ENCODE measurements at regions not wholly inside any gene's neighbourhood (a gene's known extent, or its start where the extent isn't known, plus 50 kb on each side); places are given as distances from the start of the nearest gene placed in this dataset.

DNA sequence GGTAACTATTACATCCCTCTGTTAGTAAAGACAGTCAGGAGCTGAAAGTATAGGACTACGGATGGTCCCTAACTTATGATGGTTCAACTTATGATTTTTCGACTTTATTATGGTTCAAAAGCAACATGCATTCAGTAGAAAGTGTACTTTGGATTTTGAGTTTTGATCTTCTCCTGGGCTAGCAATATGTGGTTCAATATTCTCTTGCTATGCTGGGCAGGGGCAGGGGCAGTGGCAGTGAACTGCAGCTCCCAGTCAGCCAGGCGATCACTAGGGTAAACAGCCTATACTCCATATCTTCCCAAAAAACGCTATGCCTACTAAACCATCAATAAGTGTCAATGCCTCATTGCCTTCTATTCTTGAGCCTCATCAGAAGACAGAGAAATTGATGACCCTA, 292.7 kb downstream of the EMP1 start:
- H3K9me3 ChIP-seq: no peaks in the 10 kb centered on the region
- H3K4me1 ChIP-seq: no peaks in the 10 kb centered on the region
- no peaks in the 10 kb centered on the region for H3K27me3 ChIP-seq
- WGBS, 2 donors (ENCODE audit: low coverage in 1 of 2): 86 to 90% methylated on average over 4 of the region's 4 CpGs
- H3K36me3 ChIP-seq: no peaks in the 10 kb centered on the region
- no peak overlapping the region for H3K27ac ChIP-seq
- no peak for ATAC-seq
- no peak overlapping the region for H3K4me3 ChIP-seq
- TF ChIP-seq EP300 (IDR thresholded peaks at IDR 0.05) (no peak), POLR2A (IDR thresholded peaks at IDR 0.05) (no peak), POLR2AphosphoS5 (IDR thresholded peaks at IDR 0.05) (no peak)
- TF ChIP-seq, protein P1, sequence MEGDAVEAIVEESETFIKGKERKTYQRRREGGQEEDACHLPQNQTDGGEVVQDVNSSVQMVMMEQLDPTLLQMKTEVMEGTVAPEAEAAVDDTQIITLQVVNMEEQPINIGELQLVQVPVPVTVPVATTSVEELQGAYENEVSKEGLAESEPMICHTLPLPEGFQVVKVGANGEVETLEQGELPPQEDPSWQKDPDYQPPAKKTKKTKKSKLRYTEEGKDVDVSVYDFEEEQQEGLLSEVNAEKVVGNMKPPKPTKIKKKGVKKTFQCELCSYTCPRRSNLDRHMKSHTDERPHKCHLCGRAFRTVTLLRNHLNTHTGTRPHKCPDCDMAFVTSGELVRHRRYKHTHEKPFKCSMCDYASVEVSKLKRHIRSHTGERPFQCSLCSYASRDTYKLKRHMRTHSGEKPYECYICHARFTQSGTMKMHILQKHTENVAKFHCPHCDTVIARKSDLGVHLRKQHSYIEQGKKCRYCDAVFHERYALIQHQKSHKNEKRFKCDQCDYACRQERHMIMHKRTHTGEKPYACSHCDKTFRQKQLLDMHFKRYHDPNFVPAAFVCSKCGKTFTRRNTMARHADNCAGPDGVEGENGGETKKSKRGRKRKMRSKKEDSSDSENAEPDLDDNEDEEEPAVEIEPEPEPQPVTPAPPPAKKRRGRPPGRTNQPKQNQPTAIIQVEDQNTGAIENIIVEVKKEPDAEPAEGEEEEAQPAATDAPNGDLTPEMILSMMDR (IDR thresholded peaks at IDR 0.05): no peak

DNA sequence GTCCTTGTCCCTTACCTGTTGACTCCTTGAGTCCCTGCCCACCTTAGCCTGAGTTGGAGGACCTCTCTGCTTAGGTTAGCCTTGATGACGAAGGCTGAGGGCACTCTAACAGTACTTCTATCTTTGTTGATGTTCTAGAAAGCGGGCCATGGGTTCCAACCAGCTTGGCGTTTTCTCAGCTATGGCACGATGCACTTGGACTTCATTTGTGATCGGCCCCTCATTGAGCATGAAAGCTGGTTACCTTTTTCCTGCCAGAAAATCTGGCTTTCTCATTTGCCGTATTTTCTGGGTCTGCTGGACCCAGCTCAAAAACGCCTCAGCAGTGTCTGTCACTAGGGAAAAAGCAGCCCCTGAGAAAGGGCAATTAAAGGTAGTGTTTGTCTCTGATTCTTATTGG, 290.8 kb downstream of the EMP1 start:
- Histone ChIP-seq H3K4me3 (no peak overlapping the region), H3K36me3 (no peaks in the 10 kb centered on the region), H3K9me3 (no peaks in the 10 kb centered on the region), H3K4me1 (no peaks in the 10 kb centered on the region), H3K27me3 (no peaks in the 10 kb centered on the region), H3K27ac (no peak overlapping the region)
- 84 to 89% methylated on average over 5 of the region's 7 CpGs for WGBS, 2 donors (ENCODE audit: low coverage in 1 of 2)
- TF ChIP-seq, protein P1 (IDR thresholded peaks at IDR 0.05): no peak
- TF ChIP-seq POLR2AphosphoS5 (IDR thresholded peaks at IDR 0.05): no peak
- no peak for TF ChIP-seq POLR2A (IDR thresholded peaks at IDR 0.05)
- no peak for TF ChIP-seq EP300 (IDR thresholded peaks at IDR 0.05)
- ATAC-seq: no peak

DNA sequence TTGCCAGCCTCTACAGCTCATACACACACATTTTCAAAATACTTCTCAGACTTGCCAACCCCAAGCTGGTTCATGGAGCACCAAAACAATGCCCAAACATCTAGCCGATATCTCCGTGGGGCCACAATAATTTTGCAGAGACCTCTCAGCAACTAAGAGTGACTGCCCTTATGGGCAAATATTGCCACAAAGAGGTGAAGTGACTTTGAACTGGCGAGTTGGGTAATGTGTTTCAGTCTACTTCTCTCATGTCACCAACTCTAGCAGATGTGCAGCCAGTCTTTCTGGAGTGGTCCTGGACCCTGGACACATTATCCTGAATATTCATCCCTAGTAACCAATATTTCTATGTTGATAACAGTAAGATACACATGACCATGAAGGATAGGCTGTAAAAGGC, 290.3 kb downstream of the EMP1 start:
- no peak for ATAC-seq
- H3K27ac ChIP-seq: no peak overlapping the region
- whole genome bisulfite sequencing, 2 donors (ENCODE audit: low coverage in 1 of 2): 83 to 88% methylated on average over 3 of the region's 3 CpGs
- no peaks in the 10 kb centered on the region for H3K4me1 ChIP-seq
- no peak for TF ChIP-seq POLR2AphosphoS5 (IDR thresholded peaks at IDR 0.05)
- no peak for TF ChIP-seq POLR2A (IDR thresholded peaks at IDR 0.05)
- no peak for TF ChIP-seq EP300 (IDR thresholded peaks at IDR 0.05)
- TF ChIP-seq, protein P1 (IDR thresholded peaks at IDR 0.05): no peak
- no peaks in the 10 kb centered on the region for H3K36me3 ChIP-seq
- no peak overlapping the region for H3K4me3 ChIP-seq
- H3K9me3 ChIP-seq: no peaks in the 10 kb centered on the region
- no peaks in the 10 kb centered on the region for H3K27me3 ChIP-seq

DNA sequence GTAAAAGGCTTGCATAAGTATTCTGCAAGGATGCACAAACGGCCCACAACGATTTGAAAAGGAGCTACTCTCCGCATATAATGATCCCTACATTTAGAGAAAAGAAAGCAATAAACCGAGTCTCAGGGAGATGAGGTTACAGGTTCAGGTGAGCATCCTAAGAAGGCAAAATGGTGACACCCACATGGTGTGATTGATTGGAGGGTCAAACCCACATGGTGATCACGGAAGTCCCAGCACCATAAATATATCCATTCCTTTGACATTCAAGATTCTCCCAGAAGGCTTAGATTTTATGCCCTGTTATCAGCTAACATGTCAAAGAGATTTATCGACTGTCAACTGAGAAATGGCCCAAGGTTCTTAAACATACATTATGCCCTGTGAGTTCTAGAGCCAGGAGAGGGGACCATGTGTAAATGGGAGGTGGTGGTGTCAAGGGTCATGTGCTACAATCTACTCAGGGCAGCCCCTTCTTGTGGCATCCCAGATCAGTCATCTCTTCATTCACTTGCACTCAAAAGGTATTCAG, 282.2 kb downstream of the EMP1 start:
- no peak overlapping the region for H3K4me3 ChIP-seq
- no peak overlapping the region for H3K27ac ChIP-seq
- H3K36me3 ChIP-seq: no peaks in the 10 kb centered on the region
- no peak for ATAC-seq
- peaks cover 16% of the 10 kb centered on the region for H3K27me3 ChIP-seq
- TF ChIP-seq EP300 (IDR thresholded peaks at IDR 0.05) (no peak), POLR2AphosphoS5 (IDR thresholded peaks at IDR 0.05) (no peak), POLR2A (IDR thresholded peaks at IDR 0.05) (no peak)
- TF ChIP-seq, protein P1 (IDR thresholded peaks at IDR 0.05): no peak
- 63 to 70% methylated on average over 5 to 6 of the region's 6 CpGs for WGBS, 2 donors (ENCODE audit: low coverage in 1 of 2)
- H3K4me1 ChIP-seq: no peaks in the 10 kb centered on the region
- H3K9me3 ChIP-seq: no peaks in the 10 kb centered on the region

DNA sequence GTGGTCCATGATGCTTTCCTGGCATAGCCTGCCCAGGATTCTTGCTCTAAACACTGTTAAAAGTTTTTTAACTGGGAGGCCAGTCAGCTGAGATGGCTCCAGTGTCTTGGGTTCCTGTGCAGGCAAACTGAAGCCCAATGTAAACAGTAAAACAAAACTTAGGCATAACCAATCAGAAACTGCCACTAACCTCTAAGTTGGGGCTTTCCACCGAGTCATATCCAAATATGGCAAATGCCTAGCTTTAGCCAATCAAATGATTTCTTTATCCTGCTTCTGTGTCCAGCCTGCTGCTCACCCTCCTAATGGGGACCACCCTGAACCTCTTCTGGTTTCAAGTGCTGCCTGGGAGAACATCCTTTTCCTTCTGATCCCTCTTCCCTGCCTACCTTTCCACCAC, 277.9 kb downstream of the EMP1 start:
- 25 to 60% methylated on average over 1 of the region's 1 CpG for WGBS, 2 donors (ENCODE audit: low coverage in 1 of 2)
- TF ChIP-seq, protein P1 (IDR thresholded peaks at IDR 0.05): no peak
- TF ChIP-seq EP300 (IDR thresholded peaks at IDR 0.05) (no peak), POLR2AphosphoS5 (IDR thresholded peaks at IDR 0.05) (no peak), POLR2A (IDR thresholded peaks at IDR 0.05) (no peak)
- peaks cover 16% of the 10 kb centered on the region for H3K27me3 ChIP-seq

More for the DNA sequence above, 277.9 kb downstream of the EMP1 start:
- no peaks in the 10 kb centered on the region for H3K36me3 ChIP-seq
- H3K27ac ChIP-seq: no peak overlapping the region
- no peaks in the 10 kb centered on the region for H3K9me3 ChIP-seq
- no peak overlapping the region for H3K4me3 ChIP-seq
- H3K4me1 ChIP-seq: no peaks in the 10 kb centered on the region
- no peak for ATAC-seq
